Activated naive CD4-positive, alpha-beta T cell treated with Interleukin-2 at 50 U/mL for 16 hours (primary cell): ENCODE measurements at regions not wholly inside any gene's neighbourhood (a gene's known extent, or its start where the extent isn't known, plus 50 kb on each side); places are given as distances from the start of the nearest gene placed in this dataset.

Source experiments
- DNase-seq: peaks from one replicate; pipeline ENCODE4 v3.0.0-alpha.2; 2020

DNA sequence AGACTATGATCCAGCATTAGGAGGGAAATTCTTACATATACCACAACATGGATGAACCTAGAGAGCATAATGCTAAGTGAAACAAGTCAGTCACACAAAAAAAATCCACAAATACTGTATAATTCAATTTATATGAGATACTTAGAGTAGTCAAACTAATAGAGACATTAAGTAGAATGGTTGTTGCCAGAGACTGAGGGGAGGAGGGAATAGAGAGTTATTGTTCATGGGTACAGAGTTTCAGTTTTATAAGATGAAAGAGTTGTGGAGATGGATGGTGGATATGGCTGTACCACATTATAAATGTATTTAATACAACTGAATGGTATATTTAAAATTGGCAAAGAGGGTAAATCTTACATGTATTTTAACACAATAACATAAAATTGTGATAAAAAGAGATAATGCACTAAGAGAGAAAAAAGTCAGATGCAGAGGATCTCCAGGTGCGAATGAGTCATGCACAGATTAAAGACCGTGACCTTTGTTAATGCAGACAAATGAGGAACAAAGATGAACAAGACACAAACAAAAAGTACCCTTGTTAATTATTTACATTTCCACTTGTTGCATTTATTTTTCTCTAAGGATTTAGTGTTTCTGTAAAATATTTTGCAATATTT is 541.7 kb upstream of the MEX3C start:
- no peak for DNase-seq

- DNase-seq, result no peak
These were observed 554.4 kb upstream of the MEX3C start for GRCh38 chr18:51751901-51752300.

DNA sequence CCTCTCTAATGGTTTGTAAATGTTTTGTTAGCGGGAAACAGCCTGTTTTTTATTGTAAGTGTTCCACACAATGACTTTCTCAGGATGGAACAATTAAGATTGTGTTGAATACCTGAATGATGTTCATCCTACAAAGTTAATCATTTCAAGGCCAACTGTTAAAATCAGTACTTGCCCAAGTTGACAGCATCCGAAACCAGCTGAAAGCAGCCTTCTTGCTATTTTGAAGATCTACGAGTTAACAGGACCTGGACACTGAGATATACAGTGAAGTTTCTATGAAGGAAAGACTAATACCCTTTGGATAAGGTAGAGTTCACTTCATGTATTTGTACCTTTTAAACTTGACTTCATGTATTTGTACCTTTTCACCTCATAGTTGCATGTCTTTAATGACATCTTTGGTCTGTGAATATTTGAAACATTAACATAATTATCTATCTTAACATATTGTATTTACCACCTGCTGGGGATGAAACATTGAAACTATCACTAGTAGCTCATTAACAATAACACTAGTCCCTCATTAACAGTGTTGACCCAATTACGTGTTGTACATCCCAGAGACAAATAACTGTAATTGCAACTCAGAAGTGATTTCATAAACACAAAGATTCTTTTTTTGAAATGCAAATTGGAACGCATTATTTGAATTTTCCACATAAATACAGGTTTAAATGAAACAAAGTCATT is 556.0 kb upstream of the MEX3C start:
- DNase-seq, result no peak

DNA sequence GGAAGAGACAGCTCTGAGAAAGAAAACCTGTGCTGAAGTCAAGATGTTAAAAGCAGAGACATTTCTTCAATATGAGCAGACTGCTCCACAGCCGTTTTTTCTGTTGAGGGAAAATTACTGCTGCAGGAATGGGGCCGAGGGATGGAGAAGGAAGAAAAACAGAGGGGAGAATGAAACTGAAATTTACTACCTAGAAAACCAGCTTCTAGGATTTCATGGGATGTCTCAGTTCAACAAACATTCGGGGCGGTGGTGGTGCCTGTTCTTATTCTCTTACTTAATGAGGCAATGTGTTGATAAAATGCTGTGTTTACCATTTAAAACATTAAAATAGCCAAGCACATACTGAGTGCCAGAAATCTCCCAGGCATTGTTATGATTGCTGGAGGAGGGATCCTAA is 557.1 kb upstream of the MEX3C start:
- no peak for DNase-seq

DNA sequence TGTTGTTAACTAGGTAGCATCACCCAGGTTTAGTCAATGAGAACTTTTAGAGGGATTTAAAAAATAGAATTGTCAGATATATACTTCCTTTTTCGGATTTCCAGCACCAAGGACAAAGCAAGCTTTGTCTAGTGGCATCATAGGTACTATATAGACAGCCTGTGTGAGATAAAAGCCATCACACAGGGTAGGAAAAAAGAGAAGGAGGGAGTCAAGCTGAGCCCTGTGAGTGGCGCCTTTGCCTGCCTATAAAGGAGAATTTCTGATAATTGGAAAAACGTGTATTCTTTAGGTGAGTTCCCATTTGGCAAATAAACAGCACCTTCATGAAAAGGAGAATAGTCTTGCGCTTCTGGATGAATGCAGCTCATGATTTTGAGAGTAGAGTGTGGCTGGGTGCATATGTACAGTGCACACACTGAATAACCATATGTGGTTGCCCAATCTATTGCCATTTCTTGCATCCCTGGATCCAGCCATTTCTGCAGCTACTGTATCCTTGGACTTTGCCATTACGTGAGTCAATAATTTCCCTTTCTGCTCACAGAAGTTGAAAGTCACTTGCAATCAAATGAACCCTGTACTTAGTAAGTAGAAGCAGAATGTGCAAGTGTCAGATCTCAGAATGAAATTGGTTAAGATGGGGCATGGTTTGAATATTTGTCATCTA is 559.9 kb upstream of the MEX3C start:
- DNase-seq, result no peak

DNA sequence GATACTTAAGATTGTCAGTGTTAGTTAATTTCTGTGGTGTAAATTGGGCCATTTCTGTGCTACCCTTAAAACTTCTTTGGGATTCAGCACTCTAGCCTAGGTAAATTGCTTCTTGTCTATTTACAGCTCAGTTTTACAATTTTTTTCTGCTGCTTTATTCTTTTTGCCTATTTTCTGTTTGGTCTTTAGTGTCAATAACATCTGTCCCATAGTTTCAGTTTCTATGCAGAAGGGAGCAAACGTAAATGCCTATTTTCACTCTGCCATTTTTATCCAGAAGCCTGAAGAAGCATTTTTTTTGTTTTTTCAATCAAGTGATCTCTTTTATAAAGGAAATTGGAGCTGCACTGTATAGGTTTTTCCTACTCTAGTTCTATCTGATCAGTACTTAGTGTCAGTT is 564.9 kb upstream of the MEX3C start:
- no peak for DNase-seq

GRCh38 chr18:51765606-51766360 is 568.3 kb upstream of the MEX3C start:
- DNase-seq, result no peak

- DNase-seq, result no peak
These were observed 569.8 kb upstream of the MEX3C start for GRCh38 chr18:51767293-51767692.

GRCh38 chr18:51778115-51778514 is 561.9 kb upstream of the DCC start:
- DNase-seq, result no peak

GRCh38 chr18:51789871-51790270 is 550.1 kb upstream of the DCC start:
- DNase-seq, result no peak

DNA sequence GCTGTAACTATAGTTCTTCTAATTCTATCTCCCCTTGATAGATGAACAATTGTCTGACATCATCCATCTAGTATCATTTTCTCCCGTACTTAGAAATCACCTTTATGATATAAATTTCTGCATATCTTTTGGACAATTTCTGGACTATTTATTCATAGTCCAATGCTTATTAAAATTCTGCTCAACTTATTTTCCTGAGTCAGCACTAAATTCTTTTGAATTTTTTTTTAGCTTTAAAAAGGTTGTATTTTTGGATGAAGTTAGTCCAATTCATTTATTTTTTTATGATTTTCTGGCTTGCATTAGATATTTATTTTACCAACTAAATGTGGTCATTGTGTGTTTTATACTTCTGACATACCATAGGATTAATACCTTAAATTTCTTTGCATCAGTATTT is 538.5 kb upstream of the DCC start:
- no peak for DNase-seq

DNA sequence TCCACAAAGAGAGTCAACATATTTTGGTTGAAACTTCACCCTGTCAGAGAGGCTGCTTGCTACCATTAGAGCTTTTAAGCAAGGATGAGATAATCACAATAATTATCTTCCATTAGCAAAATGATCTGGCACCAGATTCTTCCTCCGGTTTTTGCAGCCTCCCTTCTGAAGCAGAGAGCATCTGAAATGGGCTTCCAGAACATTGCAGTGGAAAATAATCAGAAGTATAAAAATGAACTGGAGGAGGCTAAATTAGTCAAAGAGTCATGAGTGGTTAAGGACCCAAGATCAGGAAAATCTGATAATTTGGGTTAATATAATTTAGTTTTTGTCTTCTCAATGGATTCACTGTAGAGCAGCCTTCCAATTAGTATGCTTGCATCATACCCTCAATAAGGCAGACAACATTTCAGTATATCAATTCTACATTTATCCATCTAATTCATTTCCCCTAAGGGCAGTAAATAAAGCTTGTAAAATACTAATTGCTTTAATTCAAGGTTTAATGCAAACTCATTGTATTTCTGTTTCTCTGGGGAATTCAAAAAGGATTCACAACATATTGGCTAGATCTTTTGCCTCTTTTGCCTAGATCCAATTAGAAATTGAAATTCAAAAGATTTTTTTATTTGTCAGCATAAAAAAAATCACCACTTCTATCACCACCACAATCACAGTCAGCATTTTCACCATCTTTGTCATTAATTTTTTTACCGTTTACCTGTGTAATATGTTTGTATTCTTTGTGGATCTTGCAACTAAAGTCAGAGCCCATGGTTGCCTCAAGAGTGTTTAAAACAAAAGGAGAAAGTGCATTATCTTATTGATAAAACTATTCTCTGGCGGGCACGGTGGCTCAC is 537.2 kb upstream of the DCC start:
- DNase-seq, result no peak

DNA sequence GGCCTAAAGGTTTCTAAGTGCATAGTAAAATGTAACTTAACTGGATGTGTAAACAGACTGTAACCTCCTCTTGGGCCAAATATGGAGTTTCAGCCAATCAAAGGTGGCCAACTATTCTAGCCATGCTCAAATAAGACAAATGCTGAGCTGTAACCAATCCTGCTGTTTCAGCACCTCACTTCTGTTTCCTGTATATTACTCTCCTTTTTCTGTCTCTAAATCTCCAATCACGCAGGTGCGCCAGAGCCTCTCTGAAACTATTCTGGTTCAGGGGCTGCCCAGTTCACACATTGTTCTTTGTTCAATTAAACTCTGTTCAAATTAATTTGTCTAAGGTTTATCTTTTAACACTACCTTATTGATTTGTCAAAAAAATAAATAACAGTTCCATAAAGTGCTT is 532.7 kb upstream of the DCC start:
- no peak for DNase-seq

- no peak for DNase-seq
These were observed 528.1 kb upstream of the DCC start for GRCh38 chr18:51811883-51812282.

GRCh38 chr18:51813740-51814139 is 526.3 kb upstream of the DCC start:
- DNase-seq, result no peak

GRCh38 chr18:51821610-51822009 is 518.4 kb upstream of the DCC start:
- no peak for DNase-seq

- DNase-seq, result no peak
These were observed 515.3 kb upstream of the DCC start for GRCh38 chr18:51824746-51825145.

GRCh38 chr18:51833850-51834249 is 506.1 kb upstream of the DCC start:
- DNase-seq, result no peak

GRCh38 chr18:51848702-51849101 is 491.3 kb upstream of the DCC start:
- no peak for DNase-seq

DNA sequence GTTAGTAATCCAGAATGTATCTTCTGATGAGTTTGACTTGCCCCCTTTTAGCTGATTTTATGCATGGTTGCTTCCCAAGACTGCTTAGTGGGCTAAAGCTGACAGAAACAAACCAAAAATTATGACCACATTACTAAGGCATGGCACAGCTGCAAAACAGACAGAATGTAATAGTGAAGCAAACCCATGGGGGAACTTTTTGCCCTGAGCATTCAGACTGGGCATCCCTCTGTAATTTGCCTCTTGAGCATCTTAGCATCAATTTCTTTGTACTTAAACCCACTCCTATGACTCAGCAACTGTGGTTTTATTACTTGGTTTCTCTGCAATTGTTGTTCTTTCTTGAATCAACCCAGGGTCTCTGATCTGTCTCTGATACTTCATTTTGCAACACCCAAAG is 487.3 kb upstream of the DCC start:
- no peak for DNase-seq

- no peak for DNase-seq
These were observed 482.0 kb upstream of the DCC start for GRCh38 chr18:51857989-51858388.

DNA sequence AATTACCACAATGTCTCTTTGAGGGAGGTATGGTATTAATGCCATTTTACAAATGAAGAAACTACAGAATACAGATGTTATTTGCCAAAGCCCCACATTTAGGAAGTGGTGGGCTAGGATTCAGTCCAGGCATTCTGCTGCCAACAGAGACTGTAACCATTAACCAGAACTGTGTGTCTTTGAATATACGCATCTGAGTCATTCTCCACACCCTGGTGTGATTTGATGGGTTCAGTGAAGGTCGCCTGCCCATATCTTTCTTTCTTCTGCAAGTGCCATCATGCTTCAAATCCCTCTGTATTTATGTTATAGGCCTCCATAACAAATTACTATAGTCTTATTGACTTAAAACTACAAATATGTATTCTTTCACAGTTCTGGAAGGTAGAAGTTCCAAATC is 479.0 kb upstream of the DCC start:
- DNase-seq, result no peak
